HFF-Myc (cell line): ENCODE measurements at regions not wholly inside any gene's neighbourhood (a gene's known extent, or its start where the extent isn't known, plus 50 kb on each side); places are given as distances from the start of the nearest gene placed in this dataset.
"Not testable (repeated sequence)": the region's sequence is repeated elsewhere in the genome, so short reads cannot be mapped to it uniquely, and the experiment has no call there.

Source experiments
- DNase-seq: peaks from one replicate; pipeline ENCODE4 v3.0.0-alpha.2; 2011; ENCODE audit warnings: low read depth; ENCODE audit errors: extremely low read depth
- H3K4me3 ChIP-seq: replicated peaks from 2 replicates; pipeline ENCODE4 v1.5.1; 2011; ENCODE audit warnings: low read depth, mild to moderate bottlenecking, control low read depth, low read length
- CTCF ChIP-seq: IDR thresholded peaks from 2 replicates; pipeline ENCODE4 v1.5.1; 2012; ENCODE audit warnings: mild to moderate bottlenecking, low read depth, low read length, control low read depth; ENCODE audit errors: missing control alignments

- no peak for DNase-seq
- TF ChIP-seq CTCF: no peak
- no peak overlapping the region for H3K4me3 ChIP-seq
Measured at GRCh38 chr4:85116008-85116407, 149.5 kb upstream of the WDFY3 start.

- DNase-seq: no peak
- no peak for TF ChIP-seq CTCF
Measured at GRCh38 chr4:85125688-85126087, 159.2 kb upstream of the WDFY3 start.

GRCh38 chr4:85126991-85127591, 160.6 kb upstream of the WDFY3 start:
- DNase-seq: no peak
- no peak for TF ChIP-seq CTCF
- H3K4me3 ChIP-seq: no peak overlapping the region

More at GRCh38 chr4:85125688-85126087, 159.2 kb upstream of the WDFY3 start:
- no peak overlapping the region for H3K4me3 ChIP-seq

GRCh38 chr4:85127653-85128052, 161.2 kb upstream of the WDFY3 start:
- no peak overlapping the region for H3K4me3 ChIP-seq
- peak; percentile 64 for TF ChIP-seq CTCF
- no peak for DNase-seq

- H3K4me3 ChIP-seq: no peak overlapping the region
- no peak for TF ChIP-seq CTCF
- no peak for DNase-seq
Measured at GRCh38 chr4:85128246-85129204, 162.0 kb upstream of the WDFY3 start.

GRCh38 chr4:85129354-85130125, 163.1 kb upstream of the WDFY3 start:
- not testable (repeated sequence) for DNase-seq, H3K4me3 ChIP-seq

- no peak for DNase-seq
- no peak for TF ChIP-seq CTCF
- no peak overlapping the region for H3K4me3 ChIP-seq
Measured at GRCh38 chr4:85132117-85132516, 165.6 kb upstream of the WDFY3 start.
